Neural crest cell (in vitro differentiated cells): ENCODE measurements at regions not wholly inside any gene's neighbourhood (a gene's known extent, or its start where the extent isn't known, plus 50 kb on each side); places are given as distances from the start of the nearest gene placed in this dataset.
"Not testable (repeated sequence)": the region's sequence is repeated elsewhere in the genome, so short reads cannot be mapped to it uniquely, and the experiment has no call there.

Source experiments
- DNase-seq: peaks from one replicate; pipeline ENCODE4 v3.0.0; 2021; ENCODE audit warnings: low read depth, mixed read lengths, low spot score
- H3K27ac Mint-ChIP-seq: one replicate; pipeline ENCODE4 v1.8.0; 2021; ENCODE audit warnings: mild to moderate bottlenecking, mixed read lengths; ENCODE audit not compliant: unreplicated experiment
- H3K27me3 Mint-ChIP-seq: 2 replicates; pipeline ENCODE4 v1.8.0; 2021; ENCODE audit warnings: low read depth, mild to moderate bottlenecking, mixed read lengths
- H3K36me3 Mint-ChIP-seq: 2 replicates; pipeline ENCODE4 v1.8.0; 2021; ENCODE audit warnings: low read depth, mild to moderate bottlenecking, mixed read lengths
- H3K4me1 Mint-ChIP-seq: 2 replicates; pipeline ENCODE4 v1.8.0; 2021; ENCODE audit warnings: mixed read lengths
- H3K4me3 Mint-ChIP-seq: one replicate; pipeline ENCODE4 v1.8.0; 2021; ENCODE audit warnings: mild to moderate bottlenecking, mixed read lengths
- H3K9me3 Mint-ChIP-seq: 2 replicates; pipeline ENCODE4 v1.8.0; 2021; ENCODE audit warnings: mixed read lengths
- TF ChIP-seq, protein P1 (sequence below): fragments of 200-600 bp; sonication (generic); conservative IDR thresholded peaks from 2 replicates; pipeline ENCODE4 v1.5.0; 2021; ENCODE audit warnings: antibody characterized with exemption, mild to moderate bottlenecking

DNA sequence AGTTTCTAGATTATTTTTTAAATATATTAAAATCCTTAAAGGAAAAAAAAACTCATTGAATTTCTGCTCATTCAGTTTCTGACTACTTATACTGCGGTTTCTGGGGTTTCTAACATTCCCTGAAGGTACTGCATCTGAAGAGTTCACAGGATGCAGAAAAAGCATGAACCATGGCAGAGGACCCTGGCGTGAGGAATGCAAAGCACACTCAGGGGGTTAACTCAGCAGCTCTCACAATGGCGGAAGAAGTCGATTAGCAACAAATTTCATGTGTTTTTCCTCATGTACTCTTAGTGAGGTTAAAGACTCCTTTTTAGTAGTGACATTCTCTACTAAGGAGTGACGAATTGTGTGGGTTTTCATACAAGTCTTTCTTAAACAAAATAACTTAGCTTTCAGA lies 975.6 kb downstream of the NCAM2 start:
- DNase-seq: no peak
- TF ChIP-seq, protein P1, sequence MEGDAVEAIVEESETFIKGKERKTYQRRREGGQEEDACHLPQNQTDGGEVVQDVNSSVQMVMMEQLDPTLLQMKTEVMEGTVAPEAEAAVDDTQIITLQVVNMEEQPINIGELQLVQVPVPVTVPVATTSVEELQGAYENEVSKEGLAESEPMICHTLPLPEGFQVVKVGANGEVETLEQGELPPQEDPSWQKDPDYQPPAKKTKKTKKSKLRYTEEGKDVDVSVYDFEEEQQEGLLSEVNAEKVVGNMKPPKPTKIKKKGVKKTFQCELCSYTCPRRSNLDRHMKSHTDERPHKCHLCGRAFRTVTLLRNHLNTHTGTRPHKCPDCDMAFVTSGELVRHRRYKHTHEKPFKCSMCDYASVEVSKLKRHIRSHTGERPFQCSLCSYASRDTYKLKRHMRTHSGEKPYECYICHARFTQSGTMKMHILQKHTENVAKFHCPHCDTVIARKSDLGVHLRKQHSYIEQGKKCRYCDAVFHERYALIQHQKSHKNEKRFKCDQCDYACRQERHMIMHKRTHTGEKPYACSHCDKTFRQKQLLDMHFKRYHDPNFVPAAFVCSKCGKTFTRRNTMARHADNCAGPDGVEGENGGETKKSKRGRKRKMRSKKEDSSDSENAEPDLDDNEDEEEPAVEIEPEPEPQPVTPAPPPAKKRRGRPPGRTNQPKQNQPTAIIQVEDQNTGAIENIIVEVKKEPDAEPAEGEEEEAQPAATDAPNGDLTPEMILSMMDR: no peak
- peaks cover 8% of the 10 kb centered on the region for H3K9me3 Mint-ChIP-seq
- no peak overlapping the region for H3K4me3 Mint-ChIP-seq
- H3K4me1 Mint-ChIP-seq: peaks cover 14% of the 10 kb centered on the region
- H3K27ac Mint-ChIP-seq: no peak overlapping the region
- no peaks in the 10 kb centered on the region for H3K36me3 Mint-ChIP-seq
- H3K27me3 Mint-ChIP-seq: no peaks in the 10 kb centered on the region

DNA sequence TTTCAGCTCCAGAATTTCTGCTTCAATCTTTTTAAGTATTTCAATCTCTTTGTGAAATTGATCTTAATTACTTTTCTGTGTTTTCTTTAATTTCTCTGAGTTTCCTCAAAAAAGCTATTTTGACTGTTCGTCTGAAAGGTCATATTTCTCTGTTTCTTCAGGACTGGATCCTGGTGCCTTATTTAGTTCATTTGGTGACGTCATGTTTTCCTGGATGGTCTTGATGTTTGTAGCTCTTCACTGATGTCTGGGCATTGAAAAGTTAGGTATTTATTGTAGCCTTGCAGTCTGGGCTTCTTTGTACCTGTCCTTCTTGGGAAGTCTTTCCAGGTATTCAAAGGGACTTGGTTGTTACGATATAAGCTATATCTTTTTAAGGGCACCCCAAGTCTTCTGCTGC lies 998.7 kb downstream of the NCAM2 start:
- no peak for DNase-seq
- H3K27ac Mint-ChIP-seq: no peak overlapping the region
- TF ChIP-seq, protein P1: no peak
- H3K4me1 Mint-ChIP-seq: no peaks in the 10 kb centered on the region
- H3K27me3 Mint-ChIP-seq: no peaks in the 10 kb centered on the region
- peaks cover 7% of the 10 kb centered on the region for H3K9me3 Mint-ChIP-seq
- no peaks in the 10 kb centered on the region for H3K36me3 Mint-ChIP-seq
- no peak overlapping the region for H3K4me3 Mint-ChIP-seq

DNA sequence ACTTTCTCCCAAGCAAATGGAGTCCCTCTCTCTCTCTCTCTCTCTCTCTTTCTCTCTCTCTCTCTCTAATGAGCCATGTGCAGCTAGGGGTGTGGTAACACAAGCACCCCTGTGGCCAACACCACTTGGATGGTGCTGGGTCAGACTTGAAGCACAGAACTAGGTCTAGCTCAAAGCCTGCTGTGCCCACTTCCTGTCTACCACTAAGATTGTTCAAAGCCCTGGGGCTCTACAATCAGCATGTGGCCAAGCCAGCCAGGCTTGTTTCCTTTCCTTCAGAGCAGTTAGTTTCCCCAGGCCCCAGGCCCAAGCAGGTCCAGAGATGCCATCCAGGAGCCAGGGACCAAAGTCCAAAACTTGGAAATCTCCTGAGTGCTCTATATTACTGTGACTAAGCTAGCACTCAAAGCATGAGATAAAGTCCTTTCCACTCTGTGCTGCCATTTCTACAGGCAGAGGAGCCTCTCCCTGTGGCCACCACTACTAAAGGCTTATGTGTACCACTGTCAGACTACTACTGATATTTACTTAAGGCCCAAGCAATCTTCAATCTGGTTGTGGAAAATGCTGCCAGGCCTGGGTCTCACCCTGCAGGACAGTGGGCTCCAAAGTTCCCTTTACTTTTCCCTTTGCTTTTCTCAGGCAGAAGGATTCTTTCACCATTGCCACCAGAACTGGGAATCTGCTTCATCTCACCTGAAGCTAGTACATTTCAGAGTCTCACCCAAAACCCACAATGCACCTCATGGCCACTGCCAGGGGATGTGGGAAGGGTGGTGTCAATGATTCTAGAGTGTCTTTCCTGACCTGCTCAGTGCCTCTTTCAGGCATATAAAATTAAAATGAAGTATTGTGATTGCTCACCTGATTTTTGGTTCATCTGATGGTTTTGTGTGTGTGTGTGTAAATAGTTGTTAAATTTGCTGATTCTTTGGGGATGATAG lies 999.5 kb downstream of the NCAM2 start:
- Mint-ChIP-seq H3K4me1 (no peaks in the 10 kb centered on the region), H3K9me3 (peaks cover 9% of the 10 kb centered on the region), H3K27me3 (no peaks in the 10 kb centered on the region), H3K27ac (no peak overlapping the region), H3K4me3 (no peak overlapping the region), H3K36me3 (no peaks in the 10 kb centered on the region)
- no peak for DNase-seq
- TF ChIP-seq, protein P1: no peak

DNA sequence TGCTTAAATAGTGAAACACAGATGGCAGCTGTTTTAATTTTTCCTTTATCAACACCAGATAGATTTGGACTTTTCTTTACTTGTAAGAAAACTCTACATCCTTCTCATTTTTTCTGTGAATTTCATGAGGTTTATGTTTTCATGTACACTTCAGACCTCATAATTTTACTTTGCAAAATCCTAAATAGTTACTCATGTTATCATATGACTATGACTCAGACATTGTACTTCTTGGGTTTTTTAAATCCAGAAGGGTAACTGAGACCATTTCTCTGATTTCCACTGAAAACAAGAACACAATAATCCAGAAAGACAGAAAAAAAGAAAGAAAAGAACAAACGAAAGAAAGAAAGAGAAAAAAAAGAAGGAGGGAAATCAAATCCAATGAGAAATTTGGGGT lies 1021.6 kb downstream of the NCAM2 start:
- TF ChIP-seq, protein P1: no peak
- Mint-ChIP-seq H3K9me3 (peaks cover 13% of the 10 kb centered on the region), H3K4me3 (no peak overlapping the region), H3K4me1 (no peaks in the 10 kb centered on the region), H3K27me3 (no peaks in the 10 kb centered on the region), H3K36me3 (peaks cover 2% of the 10 kb centered on the region), H3K27ac (no peak overlapping the region)
- DNase-seq: no peak

DNA sequence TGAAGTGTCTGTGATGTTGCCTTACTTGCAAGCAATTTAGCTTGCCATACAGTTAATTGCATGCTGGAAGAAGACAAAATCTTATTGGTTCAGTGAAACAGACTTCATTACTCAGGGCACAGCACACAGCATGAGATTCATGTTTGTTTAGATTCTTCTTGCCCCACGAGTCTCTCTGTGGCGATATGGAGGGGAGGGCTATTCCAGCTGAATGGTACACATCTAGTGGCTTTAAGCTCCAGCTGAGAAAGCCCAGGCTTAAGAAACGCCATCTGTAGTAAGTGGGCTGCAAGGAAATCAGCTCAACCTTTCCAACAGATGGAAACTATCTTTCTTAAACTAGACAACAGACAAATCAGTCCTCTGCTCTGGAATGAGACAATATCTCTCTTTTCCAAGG lies 1022.0 kb downstream of the NCAM2 start:
- Mint-ChIP-seq H3K27ac (no peak overlapping the region), H3K27me3 (no peaks in the 10 kb centered on the region), H3K36me3 (peaks cover 2% of the 10 kb centered on the region), H3K9me3 (peaks cover 12% of the 10 kb centered on the region), H3K4me3 (no peak overlapping the region), H3K4me1 (no peaks in the 10 kb centered on the region)
- TF ChIP-seq, protein P1: no peak
- DNase-seq: no peak

DNA sequence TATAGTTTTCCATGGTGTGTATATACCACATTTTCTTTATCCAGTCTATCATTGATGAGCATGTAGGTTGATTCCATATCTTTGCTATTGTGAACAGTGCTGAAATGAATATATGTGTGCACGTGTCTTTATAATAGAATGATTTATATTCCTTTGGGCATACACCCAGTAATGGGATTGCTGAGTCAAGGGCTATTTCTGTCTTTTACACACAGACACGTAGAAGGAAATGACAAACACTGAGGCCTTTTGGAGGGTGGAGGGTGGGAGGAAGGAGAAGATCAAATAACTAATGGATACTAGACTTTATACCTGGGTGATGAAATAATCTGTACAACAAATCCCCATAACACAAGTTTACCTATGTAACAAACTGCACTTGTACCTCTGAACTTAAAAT lies 1025.7 kb downstream of the NCAM2 start:
- H3K4me1 Mint-ChIP-seq, H3K36me3 Mint-ChIP-seq, H3K4me3 Mint-ChIP-seq, DNase-seq, H3K9me3 Mint-ChIP-seq, H3K27me3 Mint-ChIP-seq, H3K27ac Mint-ChIP-seq: not testable (repeated sequence)
